Lower lobe of right lung (tissue), 2 donors: ENCODE measurements at regions not wholly inside any gene's neighbourhood (a gene's known extent, or its start where the extent isn't known, plus 50 kb on each side); places are given as distances from the start of the nearest gene placed in this dataset.

Experiments used
- ATAC-seq, 2 donors: fragments of 200-7000 bp; cut with Tn5 transposase; one replicate each; pipeline ENCODE4 v1.9.1; 2020 to 2022; ENCODE audit warnings: mild to moderate bottlenecking in 2 of 2, moderate library complexity in 2 of 2
- DNase-seq: peaks from one replicate; pipeline ENCODE4 v3.0.0-alpha.2; 2020
- H3K27ac ChIP-seq: fragments of 200-600 bp; one replicate; pipeline ENCODE4 v1.8.0; 2022
- H3K27me3 ChIP-seq: fragments of 200-600 bp; one replicate; pipeline ENCODE4 v1.8.0; 2022; ENCODE audit warnings: low read depth
- H3K36me3 ChIP-seq: fragments of 200-600 bp; one replicate; pipeline ENCODE4 v1.8.0; 2022; ENCODE audit warnings: mild to moderate bottlenecking
- H3K4me1 ChIP-seq: fragments of 200-600 bp; one replicate; pipeline ENCODE4 v1.8.0; 2022
- H3K4me3 ChIP-seq: fragments of 200-600 bp; one replicate; pipeline ENCODE4 v1.8.0; 2022; ENCODE audit warnings: mild to moderate bottlenecking
- H3K9me3 ChIP-seq: fragments of 200-600 bp; one replicate; pipeline ENCODE4 v1.8.0; 2022
- intact Hi-C: fragments of 100-400 bp; cut with DNase I; formaldehyde crosslinking; loops from one replicate; pipeline ENCODE4 v1.11.0; 2022
- TF ChIP-seq, protein P1 (sequence below): fragments of 200-600 bp; IDR thresholded peaks from one replicate; pipeline ENCODE4 v1.8.0; 2022; ENCODE audit warnings: antibody characterized with exemption, mild to moderate bottlenecking
- donor health status: DM: no; HTN: yes; CAD: no; lungs with severe emphysema.

DNA sequence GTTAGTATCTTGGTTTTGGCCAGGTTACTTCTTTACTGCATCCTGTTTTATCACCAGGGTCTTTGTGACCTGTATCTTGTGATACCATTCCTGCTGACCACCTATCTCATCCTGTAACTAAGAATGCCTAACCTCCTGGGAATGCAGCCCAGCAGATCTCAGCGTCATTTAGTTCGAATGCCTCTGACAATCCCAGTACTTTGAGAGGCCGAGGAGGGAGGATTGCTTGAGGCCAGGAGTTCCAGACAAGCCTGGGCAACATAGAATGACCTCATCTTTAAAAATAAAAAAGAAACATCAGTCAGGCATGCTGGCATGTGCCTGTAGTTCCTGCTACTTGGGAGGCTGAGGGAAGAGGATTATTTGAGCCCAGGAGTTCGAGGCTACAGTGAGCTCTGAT is 206.5 kb downstream of the SUDS3 start:
- Histone ChIP-seq H3K27me3 (no peaks in the 10 kb centered on the region), H3K4me3 (no peak overlapping the region), H3K36me3 (no peaks in the 10 kb centered on the region), H3K27ac (no peak overlapping the region), H3K4me1 (no peaks in the 10 kb centered on the region), H3K9me3 (no peaks in the 10 kb centered on the region)
- intact Hi-C loops, result no loop called here
- DNase-seq, result no peak
- no peak for ATAC-seq
- TF ChIP-seq, protein P1, sequence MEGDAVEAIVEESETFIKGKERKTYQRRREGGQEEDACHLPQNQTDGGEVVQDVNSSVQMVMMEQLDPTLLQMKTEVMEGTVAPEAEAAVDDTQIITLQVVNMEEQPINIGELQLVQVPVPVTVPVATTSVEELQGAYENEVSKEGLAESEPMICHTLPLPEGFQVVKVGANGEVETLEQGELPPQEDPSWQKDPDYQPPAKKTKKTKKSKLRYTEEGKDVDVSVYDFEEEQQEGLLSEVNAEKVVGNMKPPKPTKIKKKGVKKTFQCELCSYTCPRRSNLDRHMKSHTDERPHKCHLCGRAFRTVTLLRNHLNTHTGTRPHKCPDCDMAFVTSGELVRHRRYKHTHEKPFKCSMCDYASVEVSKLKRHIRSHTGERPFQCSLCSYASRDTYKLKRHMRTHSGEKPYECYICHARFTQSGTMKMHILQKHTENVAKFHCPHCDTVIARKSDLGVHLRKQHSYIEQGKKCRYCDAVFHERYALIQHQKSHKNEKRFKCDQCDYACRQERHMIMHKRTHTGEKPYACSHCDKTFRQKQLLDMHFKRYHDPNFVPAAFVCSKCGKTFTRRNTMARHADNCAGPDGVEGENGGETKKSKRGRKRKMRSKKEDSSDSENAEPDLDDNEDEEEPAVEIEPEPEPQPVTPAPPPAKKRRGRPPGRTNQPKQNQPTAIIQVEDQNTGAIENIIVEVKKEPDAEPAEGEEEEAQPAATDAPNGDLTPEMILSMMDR, result no peak

DNA sequence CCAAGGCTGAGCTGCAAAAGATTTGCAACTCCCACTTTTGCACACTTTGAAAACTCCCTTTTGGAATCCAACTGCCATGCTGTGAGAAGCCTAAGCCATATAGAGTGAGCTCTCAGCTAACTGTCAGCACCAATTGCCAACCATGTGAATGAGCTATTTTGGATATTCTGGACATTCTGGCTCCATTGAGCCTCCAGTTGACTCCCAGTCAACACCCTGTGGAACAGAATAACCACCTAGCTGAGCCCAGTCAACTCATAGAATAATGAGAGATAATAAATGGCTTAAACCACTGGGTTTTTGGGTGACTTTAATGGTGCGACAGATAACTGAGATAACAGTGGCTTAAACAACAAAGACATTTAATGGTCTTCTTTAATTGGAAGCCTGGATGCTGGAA is 210.1 kb downstream of the SUDS3 start:
- H3K27me3 ChIP-seq, result peaks cover 10% of the 10 kb centered on the region
- TF ChIP-seq, protein P1, result no peak

DNA sequence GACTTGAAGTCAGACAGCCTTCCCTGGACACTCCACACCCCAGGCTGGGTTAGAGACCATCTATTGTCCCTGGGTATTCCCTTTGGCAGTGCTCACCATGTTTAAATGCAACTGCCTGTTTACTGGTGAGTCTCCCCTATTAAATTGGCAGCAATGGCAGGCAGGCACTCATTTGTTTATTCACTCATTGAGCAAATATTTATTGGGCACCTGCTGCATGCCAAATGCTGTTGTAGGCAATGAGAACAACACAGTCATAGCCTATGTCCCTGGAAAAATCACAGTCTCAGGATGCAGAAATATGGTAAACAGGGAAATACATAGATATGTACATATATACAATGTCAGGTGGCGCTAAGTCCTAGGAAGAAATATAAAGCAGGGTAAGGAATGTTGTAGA is 212.8 kb downstream of the SUDS3 start:
- no peaks in the 10 kb centered on the region for H3K4me1 ChIP-seq
- no peak overlapping the region for H3K4me3 ChIP-seq
- TF ChIP-seq, protein P1, result no peak
- no peaks in the 10 kb centered on the region for H3K36me3 ChIP-seq
- H3K27me3 ChIP-seq, result peaks cover 10% of the 10 kb centered on the region
- ATAC-seq (no peak), DNase-seq (no peak)
- no peak overlapping the region for H3K27ac ChIP-seq
- H3K9me3 ChIP-seq, result no peaks in the 10 kb centered on the region
- intact Hi-C loops, result no loop called here

More for the DNA sequence above, 210.1 kb downstream of the SUDS3 start:
- no peak for DNase-seq
- H3K4me1 ChIP-seq, result no peaks in the 10 kb centered on the region
- H3K4me3 ChIP-seq, result no peak overlapping the region
- H3K9me3 ChIP-seq, result no peaks in the 10 kb centered on the region
- H3K27ac ChIP-seq, result no peak overlapping the region
- no peaks in the 10 kb centered on the region for H3K36me3 ChIP-seq
- no peak for ATAC-seq
- intact Hi-C loops, result no loop called here

DNA sequence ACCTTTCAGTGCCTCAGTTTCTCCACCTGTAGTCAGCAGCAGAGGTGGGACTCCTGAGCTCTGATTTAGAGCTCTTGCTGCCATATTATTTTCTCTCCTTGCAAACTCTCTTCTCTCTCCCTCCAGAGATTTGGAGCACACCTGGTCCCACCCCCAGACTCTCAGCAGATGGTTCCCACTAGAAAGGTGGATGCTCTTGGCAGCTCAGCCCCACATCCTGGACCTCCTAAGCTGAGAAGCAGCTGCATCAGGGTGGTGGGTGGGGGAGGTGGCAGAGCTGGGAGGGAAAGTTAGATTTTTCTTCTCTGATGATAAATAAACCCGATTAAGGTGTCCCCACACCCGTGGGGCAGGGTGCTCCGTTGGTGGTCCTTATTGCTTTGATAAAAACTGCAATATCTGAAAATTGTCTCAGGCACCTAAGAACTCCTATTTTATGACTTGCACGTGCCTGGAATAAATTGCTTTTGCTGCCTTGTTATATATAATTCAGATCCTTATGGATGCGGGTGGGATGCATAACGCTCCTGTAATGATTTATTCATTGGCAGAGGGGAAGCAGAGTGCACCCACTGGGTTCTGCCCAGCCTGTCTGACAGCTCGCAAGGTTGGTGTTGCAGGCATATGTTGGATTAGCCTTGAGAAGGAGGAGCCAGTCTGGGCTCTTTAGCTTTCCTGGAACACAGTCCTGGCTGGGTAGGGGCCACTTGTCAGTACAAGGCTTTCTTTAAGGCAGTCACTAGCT is 214.2 kb downstream of the SUDS3 start:
- no peaks in the 10 kb centered on the region for H3K4me1 ChIP-seq
- H3K9me3 ChIP-seq, result no peaks in the 10 kb centered on the region
- H3K4me3 ChIP-seq, result no peak overlapping the region
- DNase-seq (no peak), ATAC-seq (no peak)
- H3K27me3 ChIP-seq, result peaks cover 10% of the 10 kb centered on the region
- intact Hi-C loops, result no loop called here
- H3K36me3 ChIP-seq, result no peaks in the 10 kb centered on the region
- TF ChIP-seq, protein P1, result no peak
- no peak overlapping the region for H3K27ac ChIP-seq

DNA sequence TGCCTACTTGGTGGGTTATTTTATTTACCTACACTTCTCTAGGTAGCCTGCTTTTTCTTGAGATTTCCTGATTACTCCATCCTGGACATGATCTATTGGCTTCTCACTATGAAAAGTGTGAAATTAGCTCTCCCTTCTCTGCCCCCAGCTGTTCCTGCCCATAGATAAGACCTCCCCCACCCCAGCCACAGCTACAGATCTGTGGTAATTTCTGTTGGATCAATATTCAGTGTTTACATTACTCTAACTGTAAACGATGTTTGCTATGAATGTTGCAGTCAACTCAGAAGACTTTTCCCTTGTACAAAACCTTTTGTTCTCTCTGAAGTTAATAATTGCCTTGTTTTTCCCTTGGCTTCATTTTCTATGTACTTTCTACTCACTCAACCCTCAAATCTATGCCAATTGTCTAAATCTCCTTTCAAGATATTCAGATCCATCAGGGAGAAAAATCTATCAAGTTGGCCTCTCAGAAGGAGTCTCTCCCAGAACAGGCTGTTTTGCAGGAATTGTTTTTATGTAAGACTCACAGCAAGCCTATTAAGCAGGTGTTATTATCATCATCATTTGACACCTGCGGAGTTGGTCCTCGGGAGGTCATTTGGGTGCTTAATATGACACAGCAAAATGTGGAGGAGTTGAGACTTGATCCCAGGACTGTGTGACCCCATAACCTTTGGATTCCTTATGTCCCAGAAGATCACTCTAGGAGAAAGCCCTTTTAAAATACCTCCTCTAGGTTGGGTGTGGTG is 227.4 kb downstream of the SUDS3 start:
- ATAC-seq, result no peak
- Histone ChIP-seq H3K27ac (no peak overlapping the region), H3K27me3 (no peaks in the 10 kb centered on the region), H3K4me1 (no peaks in the 10 kb centered on the region), H3K36me3 (no peaks in the 10 kb centered on the region), H3K4me3 (no peak overlapping the region), H3K9me3 (no peaks in the 10 kb centered on the region)
- no peak for DNase-seq
- intact Hi-C loops, result no loop called here
- TF ChIP-seq, protein P1, result no peak
